ENCODE measurements at regions not wholly inside any gene's neighbourhood (a gene's known extent, or its start where the extent isn't known, plus 50 kb on each side); places are given as distances from the start of the nearest gene placed in this dataset.
"Not testable (repeated sequence)": the region's sequence is repeated elsewhere in the genome, so short reads cannot be mapped to it uniquely, and the experiment has no call there.

- Histone ChIP-seq H3K36me3 (no peaks in the 10 kb centered on the region), H3K4me1 (ENCODE audit: low read depth) (no peaks in the 10 kb centered on the region), H3K27me3 (no peaks in the 10 kb centered on the region), H3K27ac (no peak overlapping the region), H3K4me3 (no peak overlapping the region), H3K9me3 (ENCODE audit: low read depth) (no peaks in the 10 kb centered on the region)
- DNase-seq (ENCODE audit: low read depth in 1 of 2, low spot score in 1 of 2): no peak
- TF ChIP-seq CTCF (IDR thresholded peaks at IDR 0.05; ENCODE audit: low read depth, low read length): no peak
Observed at GRCh38 chr16:64278196-64278595, 843.7 kb downstream of the CDH11 start.

GRCh38 chr16:64276646-64277045 is 845.2 kb downstream of the CDH11 start:
- no peaks in the 10 kb centered on the region for H3K4me1 ChIP-seq (ENCODE audit: low read depth)
- H3K27me3 ChIP-seq: no peaks in the 10 kb centered on the region
- TF ChIP-seq CTCF (IDR thresholded peaks at IDR 0.05; ENCODE audit: low read depth, low read length): no peak
- H3K9me3 ChIP-seq (ENCODE audit: low read depth): no peaks in the 10 kb centered on the region
- no peaks in the 10 kb centered on the region for H3K36me3 ChIP-seq
- DNase-seq (ENCODE audit: low read depth in 1 of 2, low spot score in 1 of 2): no peak
- no peak overlapping the region for H3K4me3 ChIP-seq
- H3K27ac ChIP-seq: no peak overlapping the region

GRCh38 chr16:64272028-64272427 is 849.8 kb downstream of the CDH11 start:
- Histone ChIP-seq H3K27ac (no peak overlapping the region), H3K27me3 (no peaks in the 10 kb centered on the region), H3K36me3 (no peaks in the 10 kb centered on the region), H3K4me3 (no peak overlapping the region), H3K9me3 (ENCODE audit: low read depth) (no peaks in the 10 kb centered on the region), H3K4me1 (ENCODE audit: low read depth) (no peaks in the 10 kb centered on the region)
- DNase-seq (ENCODE audit: low read depth in 1 of 2, low spot score in 1 of 2): no peak
- TF ChIP-seq CTCF (IDR thresholded peaks at IDR 0.05; ENCODE audit: low read depth, low read length): no peak

GRCh38 chr16:64269756-64270155 is 852.1 kb downstream of the CDH11 start:
- Histone ChIP-seq H3K4me3 (no peak overlapping the region), H3K27ac (no peak overlapping the region), H3K27me3 (no peaks in the 10 kb centered on the region), H3K36me3 (no peaks in the 10 kb centered on the region), H3K9me3 (ENCODE audit: low read depth) (no peaks in the 10 kb centered on the region), H3K4me1 (ENCODE audit: low read depth) (no peaks in the 10 kb centered on the region)
- no peak for TF ChIP-seq CTCF (IDR thresholded peaks at IDR 0.05; ENCODE audit: low read depth, low read length)
- DNase-seq (ENCODE audit: low read depth in 1 of 2, low spot score in 1 of 2): no peak

- Histone ChIP-seq H3K4me1 (ENCODE audit: low read depth) (no peaks in the 10 kb centered on the region), H3K27me3 (no peaks in the 10 kb centered on the region), H3K9me3 (ENCODE audit: low read depth) (no peaks in the 10 kb centered on the region), H3K27ac (no peak overlapping the region), H3K4me3 (no peak overlapping the region), H3K36me3 (no peaks in the 10 kb centered on the region)
- no peak for DNase-seq (ENCODE audit: low read depth in 1 of 2, low spot score in 1 of 2)
- no peak for TF ChIP-seq CTCF (IDR thresholded peaks at IDR 0.05; ENCODE audit: low read depth, low read length)
Observed at GRCh38 chr16:64265756-64266155, 856.1 kb downstream of the CDH11 start.

- not testable (repeated sequence) for H3K9me3 ChIP-seq (ENCODE audit: low read depth); H3K27me3 ChIP-seq; DNase-seq (ENCODE audit: low read depth in 1 of 2, low spot score in 1 of 2)
Observed at GRCh38 chr16:64260631-64261401, 861.0 kb downstream of the CDH11 start.

More at GRCh38 chr16:64260631-64261401, 861.0 kb downstream of the CDH11 start:
- not testable (repeated sequence) for H3K36me3 ChIP-seq; H3K27ac ChIP-seq; H3K4me3 ChIP-seq; H3K4me1 ChIP-seq (ENCODE audit: low read depth)

Measured in cardiac muscle cell (in vitro differentiated cells and primary cell).